Activated CD4-positive, alpha-beta T cell treated with anti-CD3 and anti-CD28 coated beads, Interleukin-2, Interleukin-6, amounts not matched to agents 100 ng/mL and 50 ng/mL, durations not matched to agents 16 hours and 8 hours (primary cell): ENCODE measurements at regions not wholly inside any gene's neighbourhood (a gene's known extent, or its start where the extent isn't known, plus 50 kb on each side); places are given as distances from the start of the nearest gene placed in this dataset.
A peak's percentile ranks its signal among the peaks of the same experiment; 100 is the strongest.

Experiments
- DNase-seq: peaks from one replicate; pipeline ENCODE4 v3.0.0-alpha.2; 2020

GRCh38 chr10:78921895-78922294 lies 146.9 kb upstream of the ZMIZ1 start:
- no peak for DNase-seq

DNA sequence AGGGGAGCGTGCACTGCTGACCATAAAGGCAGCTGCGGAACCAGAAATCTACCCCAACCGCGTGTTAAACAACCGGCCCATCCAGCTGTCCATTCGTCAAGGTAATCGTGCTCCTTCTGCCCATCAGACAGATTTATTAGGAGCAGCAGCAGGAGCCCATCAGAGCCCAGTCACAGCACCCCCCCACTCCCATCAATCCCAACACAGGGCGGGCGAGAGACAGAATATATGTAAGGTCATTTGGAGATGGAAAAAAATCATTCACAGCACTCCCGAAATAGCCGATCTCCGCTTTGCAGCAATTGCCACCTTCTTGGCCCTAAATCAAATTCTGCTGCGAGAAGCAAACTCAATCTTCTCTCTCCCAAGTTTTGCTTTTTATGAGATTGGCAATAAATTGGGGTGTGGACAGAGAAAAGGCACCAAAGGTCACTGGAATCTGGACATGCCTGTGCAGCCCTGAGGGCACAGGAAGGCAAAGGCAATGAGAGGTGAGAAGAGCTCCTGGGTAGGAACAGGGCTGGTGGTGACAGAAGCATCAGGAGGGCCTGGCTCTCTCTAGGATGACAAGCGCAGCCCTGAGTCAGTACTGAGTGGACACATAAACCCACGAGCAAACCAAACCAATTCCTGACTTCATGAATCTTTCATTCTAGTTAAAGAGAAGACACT lies 145.0 kb upstream of the ZMIZ1 start:
- no peak for DNase-seq

GRCh38 chr10:78924319-78925003 lies 144.3 kb upstream of the ZMIZ1 start:
- no peak for DNase-seq

- DNase-seq = no peak
Measured at GRCh38 chr10:78925275-78925674, 143.5 kb upstream of the ZMIZ1 start.

DNA sequence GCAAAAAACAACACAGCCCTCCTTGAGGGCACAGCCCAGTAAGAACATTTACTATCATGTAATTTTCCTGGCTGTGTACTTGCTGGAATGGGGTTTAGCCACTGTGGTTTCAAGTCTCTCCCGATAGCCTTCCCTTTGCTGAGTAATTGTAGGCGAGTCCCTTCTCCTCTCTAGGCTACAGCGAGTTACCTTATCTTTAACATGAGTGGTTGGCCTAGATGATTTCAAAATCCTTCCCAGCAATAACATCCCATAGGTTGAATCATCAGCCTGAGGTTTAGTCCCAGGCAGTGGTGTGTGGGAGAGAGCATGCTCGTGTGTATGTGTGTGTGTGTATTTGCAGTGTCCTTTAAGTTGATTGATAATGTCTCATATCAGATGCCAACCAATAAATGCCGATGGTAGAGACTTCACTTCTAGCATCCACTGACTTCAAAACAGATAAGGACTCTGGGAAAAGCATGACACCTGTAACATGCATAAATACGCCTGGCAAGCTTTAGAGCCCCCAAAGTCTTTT lies 142.9 kb upstream of the ZMIZ1 start:
- DNase-seq = no peak

- no peak for DNase-seq
Measured at GRCh38 chr10:78927257-78927995, 141.3 kb upstream of the ZMIZ1 start.

DNA sequence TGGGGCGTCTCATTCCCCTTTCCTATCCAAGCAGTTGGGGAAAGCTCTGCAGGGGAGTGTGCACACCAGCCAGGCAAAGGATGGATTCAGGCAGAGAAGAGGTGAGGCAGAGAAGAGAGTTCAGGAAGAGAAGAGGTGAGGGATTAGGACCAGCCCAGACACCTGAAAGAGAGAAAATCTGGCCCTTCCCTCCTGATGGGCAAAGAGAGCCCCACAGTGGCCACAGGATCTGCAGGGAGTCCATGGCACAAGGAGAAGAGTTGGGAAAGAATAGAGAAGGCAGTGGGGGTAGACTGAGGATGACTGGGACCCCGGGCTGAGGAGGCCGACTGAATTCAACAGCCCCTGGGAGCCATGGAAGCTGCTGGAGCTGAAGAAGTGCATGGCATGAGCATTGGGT lies 140.4 kb upstream of the ZMIZ1 start:
- no peak for DNase-seq

- DNase-seq = no peak
Measured at GRCh38 chr10:78929541-78929940, 139.2 kb upstream of the ZMIZ1 start.

- DNase-seq = no peak
Measured at GRCh38 chr10:78931321-78932053, 137.3 kb upstream of the ZMIZ1 start.

DNA sequence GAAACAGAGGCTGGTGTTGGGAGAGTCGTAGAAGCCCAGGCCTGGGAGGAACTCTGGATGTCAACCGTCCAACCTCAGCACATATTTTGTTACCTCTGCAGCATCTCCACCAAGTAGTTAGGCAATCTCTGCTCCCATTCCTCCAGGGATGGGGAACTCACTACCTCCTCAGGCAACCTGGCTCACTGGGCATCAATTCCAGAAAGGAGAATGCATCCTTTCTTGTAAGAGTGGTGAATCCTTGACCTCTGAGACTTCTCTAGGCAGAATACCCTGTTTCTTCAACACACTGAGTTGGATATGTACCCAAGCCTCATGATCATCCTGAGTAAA lies 136.7 kb upstream of the ZMIZ1 start:
- no peak for DNase-seq

GRCh38 chr10:78932861-78933260 lies 135.9 kb upstream of the ZMIZ1 start:
- DNase-seq = no peak

GRCh38 chr10:78933828-78934531 lies 134.8 kb upstream of the ZMIZ1 start:
- no peak for DNase-seq

- DNase-seq = no peak
Measured at GRCh38 chr10:78934532-78934898, 134.3 kb upstream of the ZMIZ1 start.

GRCh38 chr10:78934994-78935602 lies 133.7 kb upstream of the ZMIZ1 start:
- DNase-seq = no peak

- DNase-seq = no peak
Measured at GRCh38 chr10:78935697-78936407, 132.9 kb upstream of the ZMIZ1 start.

- DNase-seq = no peak
Measured at GRCh38 chr10:78936412-78937342, 132.1 kb upstream of the ZMIZ1 start.

- no peak for DNase-seq
Measured at GRCh38 chr10:78937393-78937792, 131.4 kb upstream of the ZMIZ1 start.

DNA sequence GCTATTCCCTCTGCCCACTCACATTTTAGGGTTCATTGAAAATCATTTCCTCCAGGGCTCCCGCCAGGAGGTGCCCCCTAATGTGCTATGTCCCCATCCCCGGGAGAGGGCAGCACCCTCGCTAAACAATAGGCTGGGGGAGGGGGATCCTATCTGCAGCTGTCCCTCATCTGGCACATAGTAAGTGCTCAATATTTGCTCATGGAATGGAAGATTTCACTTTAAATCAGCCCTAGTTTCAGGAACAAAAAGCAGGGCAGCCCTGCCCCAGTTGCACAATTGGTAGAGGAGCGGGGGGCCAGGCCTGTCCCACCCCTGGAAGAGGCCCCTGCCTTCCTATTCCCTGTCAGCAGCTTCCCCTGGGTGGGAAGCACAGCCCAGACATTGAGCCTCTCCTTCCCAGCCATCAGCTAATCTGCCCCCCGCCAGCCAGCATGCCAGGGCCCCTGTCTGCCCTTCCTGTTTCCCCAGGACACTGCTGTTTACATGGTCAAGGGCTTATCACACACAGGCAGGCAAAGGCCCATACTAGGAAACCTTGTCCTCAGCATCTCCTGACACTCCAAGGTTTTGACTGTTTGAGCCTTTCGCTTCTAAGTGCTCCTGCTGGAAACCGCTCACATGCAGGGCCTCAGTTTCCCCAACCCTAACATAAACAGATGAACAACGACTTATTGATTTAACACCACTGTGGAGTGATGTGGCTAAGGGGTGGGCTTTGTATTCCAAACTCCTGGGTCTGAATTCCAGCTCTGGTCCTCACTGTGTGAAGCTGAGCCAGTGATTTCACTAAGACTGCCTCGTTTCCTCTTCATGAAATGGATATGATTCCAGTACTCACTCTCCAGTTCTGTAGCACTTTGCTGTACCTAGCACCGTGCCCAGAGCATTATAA lies 130.7 kb upstream of the ZMIZ1 start:
- DNase-seq = peak; percentile 7
